OCI-LY1 (cell line): ENCODE measurements at regions not wholly inside any gene's neighbourhood (a gene's known extent, or its start where the extent isn't known, plus 50 kb on each side); places are given as distances from the start of the nearest gene placed in this dataset.

ENCODE experiments used
- EZH2 ChIP-seq: fragments of 200-600 bp; sonication (generic), shearing (Covaris generic); IDR thresholded peaks from 2 replicates; pipeline ENCODE4 v1.8.0; 2017; ENCODE audit warnings: borderline replicate concordance, mixed run types, mild to moderate bottlenecking, antibody characterized with exemption, low read length, moderate library complexity, mixed read lengths
- TF ChIP-seq, protein P1 (sequence below): fragments of 200-600 bp; sonication (generic), shearing (Covaris generic); IDR thresholded peaks from 2 replicates; pipeline ENCODE4 v1.5.1; 2017; ENCODE audit warnings: mild to moderate bottlenecking, antibody characterized with exemption, low read length, moderate library complexity, mixed read lengths

DNA sequence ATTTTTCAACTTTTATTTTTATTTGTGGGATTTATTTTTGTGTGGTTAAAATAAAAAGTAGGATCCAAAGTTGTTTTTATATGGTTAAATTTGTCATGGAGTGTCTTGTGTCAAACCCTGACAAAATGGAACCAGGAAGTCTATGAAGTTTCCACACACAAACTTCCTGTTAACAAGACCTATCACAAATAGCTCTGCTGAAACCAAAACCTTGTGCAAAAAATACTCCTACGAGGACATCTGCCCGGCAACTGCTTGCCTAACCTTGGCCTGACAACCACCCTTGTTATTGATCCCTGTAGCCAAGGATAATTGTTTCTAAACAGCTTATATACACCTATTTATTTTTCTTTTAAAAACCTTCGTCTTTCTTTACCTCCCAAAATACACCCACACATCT, 389.6 kb downstream of the TRIB2 start:
- no peak for TF ChIP-seq EZH2
- TF ChIP-seq, protein P1, sequence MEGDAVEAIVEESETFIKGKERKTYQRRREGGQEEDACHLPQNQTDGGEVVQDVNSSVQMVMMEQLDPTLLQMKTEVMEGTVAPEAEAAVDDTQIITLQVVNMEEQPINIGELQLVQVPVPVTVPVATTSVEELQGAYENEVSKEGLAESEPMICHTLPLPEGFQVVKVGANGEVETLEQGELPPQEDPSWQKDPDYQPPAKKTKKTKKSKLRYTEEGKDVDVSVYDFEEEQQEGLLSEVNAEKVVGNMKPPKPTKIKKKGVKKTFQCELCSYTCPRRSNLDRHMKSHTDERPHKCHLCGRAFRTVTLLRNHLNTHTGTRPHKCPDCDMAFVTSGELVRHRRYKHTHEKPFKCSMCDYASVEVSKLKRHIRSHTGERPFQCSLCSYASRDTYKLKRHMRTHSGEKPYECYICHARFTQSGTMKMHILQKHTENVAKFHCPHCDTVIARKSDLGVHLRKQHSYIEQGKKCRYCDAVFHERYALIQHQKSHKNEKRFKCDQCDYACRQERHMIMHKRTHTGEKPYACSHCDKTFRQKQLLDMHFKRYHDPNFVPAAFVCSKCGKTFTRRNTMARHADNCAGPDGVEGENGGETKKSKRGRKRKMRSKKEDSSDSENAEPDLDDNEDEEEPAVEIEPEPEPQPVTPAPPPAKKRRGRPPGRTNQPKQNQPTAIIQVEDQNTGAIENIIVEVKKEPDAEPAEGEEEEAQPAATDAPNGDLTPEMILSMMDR, result no peak
